Neural crest cell (in vitro differentiated cells): ENCODE measurements at regions not wholly inside any gene's neighbourhood (a gene's known extent, or its start where the extent isn't known, plus 50 kb on each side); places are given as distances from the start of the nearest gene placed in this dataset.

Source experiments
- DNase-seq: peaks from one replicate; pipeline ENCODE4 v3.0.0; 2021; ENCODE audit warnings: low read depth, mixed read lengths, low spot score
- H3K27ac Mint-ChIP-seq: one replicate; pipeline ENCODE4 v1.8.0; 2021; ENCODE audit warnings: mild to moderate bottlenecking, mixed read lengths; ENCODE audit not compliant: unreplicated experiment
- H3K27me3 Mint-ChIP-seq: 2 replicates; pipeline ENCODE4 v1.8.0; 2021; ENCODE audit warnings: low read depth, mild to moderate bottlenecking, mixed read lengths
- H3K36me3 Mint-ChIP-seq: 2 replicates; pipeline ENCODE4 v1.8.0; 2021; ENCODE audit warnings: low read depth, mild to moderate bottlenecking, mixed read lengths
- H3K4me1 Mint-ChIP-seq: 2 replicates; pipeline ENCODE4 v1.8.0; 2021; ENCODE audit warnings: mixed read lengths
- H3K4me3 Mint-ChIP-seq: one replicate; pipeline ENCODE4 v1.8.0; 2021; ENCODE audit warnings: mild to moderate bottlenecking, mixed read lengths
- H3K9me3 Mint-ChIP-seq: 2 replicates; pipeline ENCODE4 v1.8.0; 2021; ENCODE audit warnings: mixed read lengths
- TF ChIP-seq, protein P1 (sequence below): fragments of 200-600 bp; sonication (generic); conservative IDR thresholded peaks from 2 replicates; pipeline ENCODE4 v1.5.0; 2021; ENCODE audit warnings: antibody characterized with exemption, mild to moderate bottlenecking

GRCh38 chr1:221622389-221622788 lies 119.5 kb downstream of the DUSP10 start:
- Mint-ChIP-seq H3K4me1 (no peaks in the 10 kb centered on the region), H3K4me3 (no peak overlapping the region), H3K9me3 (peaks cover 3% of the 10 kb centered on the region), H3K27ac (no peak overlapping the region), H3K36me3 (no peaks in the 10 kb centered on the region), H3K27me3 (no peaks in the 10 kb centered on the region)
- TF ChIP-seq, protein P1, sequence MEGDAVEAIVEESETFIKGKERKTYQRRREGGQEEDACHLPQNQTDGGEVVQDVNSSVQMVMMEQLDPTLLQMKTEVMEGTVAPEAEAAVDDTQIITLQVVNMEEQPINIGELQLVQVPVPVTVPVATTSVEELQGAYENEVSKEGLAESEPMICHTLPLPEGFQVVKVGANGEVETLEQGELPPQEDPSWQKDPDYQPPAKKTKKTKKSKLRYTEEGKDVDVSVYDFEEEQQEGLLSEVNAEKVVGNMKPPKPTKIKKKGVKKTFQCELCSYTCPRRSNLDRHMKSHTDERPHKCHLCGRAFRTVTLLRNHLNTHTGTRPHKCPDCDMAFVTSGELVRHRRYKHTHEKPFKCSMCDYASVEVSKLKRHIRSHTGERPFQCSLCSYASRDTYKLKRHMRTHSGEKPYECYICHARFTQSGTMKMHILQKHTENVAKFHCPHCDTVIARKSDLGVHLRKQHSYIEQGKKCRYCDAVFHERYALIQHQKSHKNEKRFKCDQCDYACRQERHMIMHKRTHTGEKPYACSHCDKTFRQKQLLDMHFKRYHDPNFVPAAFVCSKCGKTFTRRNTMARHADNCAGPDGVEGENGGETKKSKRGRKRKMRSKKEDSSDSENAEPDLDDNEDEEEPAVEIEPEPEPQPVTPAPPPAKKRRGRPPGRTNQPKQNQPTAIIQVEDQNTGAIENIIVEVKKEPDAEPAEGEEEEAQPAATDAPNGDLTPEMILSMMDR, result no peak
- no peak for DNase-seq

GRCh38 chr1:221625026-221625425 lies 116.9 kb downstream of the DUSP10 start:
- Mint-ChIP-seq H3K4me1 (no peaks in the 10 kb centered on the region), H3K9me3 (peaks cover 3% of the 10 kb centered on the region), H3K27me3 (no peaks in the 10 kb centered on the region), H3K4me3 (no peak overlapping the region), H3K36me3 (no peaks in the 10 kb centered on the region), H3K27ac (no peak overlapping the region)
- no peak for DNase-seq
- TF ChIP-seq, protein P1, result no peak

GRCh38 chr1:221626041-221626440 lies 115.8 kb downstream of the DUSP10 start:
- H3K4me1 Mint-ChIP-seq, result no peaks in the 10 kb centered on the region
- H3K27ac Mint-ChIP-seq, result no peak overlapping the region

GRCh38 chr1:221630236-221630635 lies 111.7 kb downstream of the DUSP10 start:
- Mint-ChIP-seq H3K36me3 (no peaks in the 10 kb centered on the region), H3K4me1 (no peaks in the 10 kb centered on the region), H3K27ac (no peak overlapping the region), H3K27me3 (no peaks in the 10 kb centered on the region), H3K4me3 (no peak overlapping the region), H3K9me3 (no peaks in the 10 kb centered on the region)
- no peak for DNase-seq
- TF ChIP-seq, protein P1, result no peak

More at GRCh38 chr1:221626041-221626440, 115.8 kb downstream of the DUSP10 start:
- no peak for DNase-seq
- Mint-ChIP-seq H3K4me3 (no peak overlapping the region), H3K9me3 (peaks cover 3% of the 10 kb centered on the region), H3K27me3 (no peaks in the 10 kb centered on the region), H3K36me3 (no peaks in the 10 kb centered on the region)
- TF ChIP-seq, protein P1, result no peak

- peaks cover 2% of the 10 kb centered on the region for H3K9me3 Mint-ChIP-seq
- H3K4me1 Mint-ChIP-seq, result no peaks in the 10 kb centered on the region
- H3K27me3 Mint-ChIP-seq, result no peaks in the 10 kb centered on the region
- H3K4me3 Mint-ChIP-seq, result no peak overlapping the region
- no peak overlapping the region for H3K27ac Mint-ChIP-seq
- H3K36me3 Mint-ChIP-seq, result no peaks in the 10 kb centered on the region
- TF ChIP-seq, protein P1, result no peak
- no peak for DNase-seq
Measured at GRCh38 chr1:221631556-221631955, 110.3 kb downstream of the DUSP10 start.

DNA sequence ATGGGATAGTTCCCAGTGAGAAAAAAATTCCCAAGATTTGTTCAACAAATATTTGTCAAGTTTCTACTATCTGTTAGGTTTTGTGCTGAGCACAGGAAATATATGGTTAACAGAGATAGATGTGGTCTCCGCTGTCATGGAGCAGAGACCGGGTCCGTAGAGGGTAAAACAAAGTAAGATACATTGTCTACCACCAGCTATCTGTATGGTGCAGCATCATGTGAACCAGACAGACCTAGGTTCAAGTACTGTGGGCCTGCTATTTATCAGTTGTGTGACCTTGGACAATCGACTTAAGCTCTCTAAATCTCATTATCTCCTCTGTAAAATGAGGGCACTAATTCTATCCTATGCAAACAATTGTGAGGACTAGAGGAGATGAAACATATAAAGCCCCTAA lies 109.8 kb downstream of the DUSP10 start:
- no peak for DNase-seq
- no peak overlapping the region for H3K27ac Mint-ChIP-seq
- H3K4me3 Mint-ChIP-seq, result no peak overlapping the region
- no peaks in the 10 kb centered on the region for H3K36me3 Mint-ChIP-seq
- TF ChIP-seq, protein P1, result no peak
- no peaks in the 10 kb centered on the region for H3K4me1 Mint-ChIP-seq
- no peaks in the 10 kb centered on the region for H3K27me3 Mint-ChIP-seq
- H3K9me3 Mint-ChIP-seq, result peaks cover 2% of the 10 kb centered on the region
